ENCODE measurements at regions not wholly inside any gene's neighbourhood (a gene's known extent, or its start where the extent isn't known, plus 50 kb on each side); places are given as distances from the start of the nearest gene placed in this dataset.

- TF ChIP-seq CTCF (IDR thresholded peaks at IDR 0.05) = no peak
- no peak for TF ChIP-seq POLR2A (IDR thresholded peaks at IDR 0.05)
- no peak for TF ChIP-seq EP300 (IDR thresholded peaks at IDR 0.05)
- TF ChIP-seq POLR2AphosphoS5 (IDR thresholded peaks at IDR 0.05) = no peak
Measured at GRCh38 chr1:236334893-236335545, 53.3 kb upstream of the ERO1B start.
